ENCODE measurements at regions not wholly inside any gene's neighbourhood (a gene's known extent, or its start where the extent isn't known, plus 50 kb on each side); places are given as distances from the start of the nearest gene placed in this dataset.
"Not testable (repeated sequence)": the region's sequence is repeated elsewhere in the genome, so short reads cannot be mapped to it uniquely, and the experiment has no call there.

- ATAC-seq = no peak
These were observed 671.0 kb upstream of the C16orf82 start for GRCh38 chr16:26395700-26396099.

GRCh38 chr16:26396511-26397235 is 670.1 kb upstream of the C16orf82 start:
- no peak for ATAC-seq

- no peak for ATAC-seq
These were observed 652.9 kb upstream of the C16orf82 start for GRCh38 chr16:26413780-26414179.

GRCh38 chr16:26419458-26419857 is 647.3 kb upstream of the C16orf82 start:
- not testable (repeated sequence) for ATAC-seq

- no peak for ATAC-seq
These were observed 636.1 kb upstream of the C16orf82 start for GRCh38 chr16:26430618-26431017.

GRCh38 chr16:26433807-26434206 is 632.9 kb upstream of the C16orf82 start:
- no peak for ATAC-seq

GRCh38 chr16:26441178-26441577 is 625.5 kb upstream of the C16orf82 start:
- ATAC-seq = no peak

GRCh38 chr16:26442321-26442720 is 624.4 kb upstream of the C16orf82 start:
- no peak for ATAC-seq

- ATAC-seq = no peak
These were observed 619.2 kb upstream of the C16orf82 start for GRCh38 chr16:26447570-26447969.

GRCh38 chr16:26453215-26453614 is 613.5 kb upstream of the C16orf82 start:
- ATAC-seq = no peak

GRCh38 chr16:26454102-26454501 is 612.6 kb upstream of the C16orf82 start:
- ATAC-seq = peak; percentile 36 to 46

- no peak for ATAC-seq
These were observed 610.7 kb upstream of the C16orf82 start for GRCh38 chr16:26456074-26456473.

- no peak for ATAC-seq
These were observed 609.6 kb upstream of the C16orf82 start for GRCh38 chr16:26457095-26457494.

- ATAC-seq = no peak
These were observed 608.8 kb upstream of the C16orf82 start for GRCh38 chr16:26457882-26458281.

GRCh38 chr16:26464576-26465266 is 602.0 kb upstream of the C16orf82 start:
- ATAC-seq = no peak

- not testable (repeated sequence) for ATAC-seq
These were observed 592.3 kb upstream of the C16orf82 start for GRCh38 chr16:26474405-26474804.

- no peak for ATAC-seq
These were observed 591.1 kb upstream of the C16orf82 start for GRCh38 chr16:26475596-26475995.

GRCh38 chr16:26491101-26491670 is 575.5 kb upstream of the C16orf82 start:
- ATAC-seq = no peak

GRCh38 chr16:26491962-26492361 is 574.8 kb upstream of the C16orf82 start:
- no peak for ATAC-seq

GRCh38 chr16:26493751-26494150 is 573.0 kb upstream of the C16orf82 start:
- no peak for ATAC-seq

GRCh38 chr16:26497896-26498295 is 568.8 kb upstream of the C16orf82 start:
- no peak for ATAC-seq

GRCh38 chr16:26500326-26500725 is 566.4 kb upstream of the C16orf82 start:
- no peak for ATAC-seq

GRCh38 chr16:26505496-26505895 is 561.2 kb upstream of the C16orf82 start:
- ATAC-seq = no peak

GRCh38 chr16:26508946-26509345 is 557.8 kb upstream of the C16orf82 start:
- not testable (repeated sequence) for ATAC-seq
